ENCODE measurements at regions not wholly inside any gene's neighbourhood (a gene's known extent, or its start where the extent isn't known, plus 50 kb on each side); places are given as distances from the start of the nearest gene placed in this dataset.
"Not testable (repeated sequence)": the region's sequence is repeated elsewhere in the genome, so short reads cannot be mapped to it uniquely, and the experiment has no call there.

DNA sequence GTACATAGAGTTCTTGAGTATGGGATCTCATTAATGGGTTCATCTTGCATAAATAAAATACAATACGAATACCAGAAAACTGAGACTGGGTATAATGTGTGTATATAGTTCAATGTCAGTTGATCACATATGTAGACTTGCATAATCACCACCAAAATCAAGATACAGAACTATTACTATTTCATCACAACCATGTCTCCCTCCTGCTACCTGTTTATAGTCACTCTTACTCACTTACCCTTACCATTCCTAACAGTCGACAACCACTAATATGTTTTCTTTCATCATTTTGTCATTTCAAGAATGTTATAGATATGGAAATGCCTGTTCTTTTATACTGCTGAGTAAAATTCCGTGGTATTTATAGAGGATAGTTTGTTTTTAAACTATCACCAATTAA lies 416.1 kb upstream of the CNTNAP2 start:
- H3K4me1 ChIP-seq (ENCODE audit: control insufficient read depth, insufficient read depth, low read length): no peaks in the 10 kb centered on the region
- H3K4me3 ChIP-seq (ENCODE audit: low read depth, low read length): no peak overlapping the region
- no peak overlapping the region for H3K27ac ChIP-seq (ENCODE audit: low read depth, low read length)
- no peak overlapping the region for H3K9ac ChIP-seq (ENCODE audit: low read length)
- no peaks in the 10 kb centered on the region for H3K27me3 ChIP-seq (ENCODE audit: control insufficient read depth, insufficient read depth, low read length)
- H3K36me3 ChIP-seq (ENCODE audit: control insufficient read depth, insufficient read depth, low read length): no peaks in the 10 kb centered on the region
- 0 out of 2 replicates have a peak, but pooled peaks cover 3% of the 10 kb centered on the region for H3K9me3 ChIP-seq (ENCODE audit: control insufficient read depth, insufficient read depth, low read depth, low read length)

DNA sequence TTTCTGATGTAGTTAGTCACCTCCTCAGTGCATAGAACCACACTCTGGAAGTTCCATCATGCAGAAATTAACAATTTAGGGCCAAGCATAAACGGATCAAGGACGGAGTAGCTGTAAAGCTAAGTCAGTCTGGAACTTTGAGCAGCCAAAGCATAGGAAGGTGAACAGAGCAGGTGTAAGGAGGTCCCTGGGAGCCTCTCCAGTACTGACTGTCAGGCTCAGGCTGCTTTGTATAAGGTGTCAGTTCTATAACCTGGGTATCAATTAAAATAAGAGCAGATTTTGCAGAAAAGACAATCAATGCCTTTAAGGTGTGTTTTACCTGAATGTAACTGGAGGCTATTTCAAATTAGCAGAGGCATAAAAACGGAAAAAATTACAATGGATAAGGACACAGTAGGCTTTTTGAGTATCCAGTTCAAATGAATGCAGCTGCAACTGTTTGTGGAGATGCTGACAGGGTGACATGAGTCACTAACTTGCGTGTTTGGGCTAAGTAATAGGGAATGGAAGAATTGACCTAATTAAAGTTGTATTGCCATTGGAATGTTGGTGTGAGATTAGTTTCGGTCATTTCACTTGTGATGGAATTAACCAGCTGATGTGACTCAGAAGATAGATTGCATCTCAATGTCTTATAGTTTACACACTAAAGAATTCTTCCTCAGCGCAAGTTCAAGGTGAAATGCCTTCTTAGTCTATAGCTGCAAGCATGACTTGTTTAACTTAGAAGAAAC lies 417.9 kb upstream of the CNTNAP2 start:
- H3K27ac ChIP-seq (ENCODE audit: low read depth, low read length): no peak overlapping the region
- no peaks in the 10 kb centered on the region for H3K27me3 ChIP-seq (ENCODE audit: control insufficient read depth, insufficient read depth, low read length)

DNA sequence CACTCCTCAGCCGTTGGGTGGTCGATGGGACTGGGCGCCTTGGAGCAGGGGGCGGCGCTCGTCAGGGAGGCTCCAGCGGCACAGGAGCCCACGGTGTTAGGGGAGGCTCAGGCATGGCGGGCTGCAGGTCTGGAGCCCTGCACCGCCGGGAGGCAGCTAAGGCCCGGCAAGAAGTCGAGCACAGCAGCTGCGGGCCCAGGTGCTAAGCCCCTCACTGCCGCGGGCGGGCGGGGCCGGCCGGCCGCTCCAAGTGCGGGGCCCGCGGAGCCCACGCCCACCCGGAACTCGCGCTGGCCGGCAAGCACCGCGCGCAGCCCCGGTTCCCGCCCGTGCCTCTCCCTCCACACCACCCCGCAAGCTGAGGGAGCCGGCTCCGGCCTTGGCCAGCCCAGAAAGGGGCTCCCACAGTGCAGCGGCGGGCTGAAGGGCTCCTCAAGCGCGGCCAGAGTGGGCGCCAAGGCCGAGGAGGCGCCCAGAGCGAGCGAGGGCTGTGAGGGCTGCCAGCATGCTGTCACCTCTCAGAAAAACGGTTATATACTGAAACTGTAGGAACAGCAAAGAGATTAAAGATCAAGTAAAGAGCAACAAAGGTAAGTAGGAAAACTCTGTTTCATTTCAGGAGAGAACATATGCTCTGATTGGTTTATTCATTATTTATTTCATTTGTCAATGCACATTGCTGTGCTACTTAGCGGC lies 419.0 kb upstream of the CNTNAP2 start:
- H3K4me1 ChIP-seq (ENCODE audit: control insufficient read depth, insufficient read depth, low read length); H3K9ac ChIP-seq (ENCODE audit: low read length); H3K4me3 ChIP-seq (ENCODE audit: low read depth, low read length); H3K27me3 ChIP-seq (ENCODE audit: control insufficient read depth, insufficient read depth, low read length); H3K9me3 ChIP-seq (ENCODE audit: control insufficient read depth, insufficient read depth, low read depth, low read length); H3K36me3 ChIP-seq (ENCODE audit: control insufficient read depth, insufficient read depth, low read length); H3K27ac ChIP-seq (ENCODE audit: low read depth, low read length): not testable (repeated sequence)

More for the DNA sequence above, 417.9 kb upstream of the CNTNAP2 start:
- no peak overlapping the region for H3K4me3 ChIP-seq (ENCODE audit: low read depth, low read length)
- 0 out of 2 replicates have a peak, but pooled peaks cover 3% of the 10 kb centered on the region for H3K9me3 ChIP-seq (ENCODE audit: control insufficient read depth, insufficient read depth, low read depth, low read length)
- H3K9ac ChIP-seq (ENCODE audit: low read length): no peak overlapping the region
- H3K4me1 ChIP-seq (ENCODE audit: control insufficient read depth, insufficient read depth, low read length): no peaks in the 10 kb centered on the region
- no peaks in the 10 kb centered on the region for H3K36me3 ChIP-seq (ENCODE audit: control insufficient read depth, insufficient read depth, low read length)

DNA sequence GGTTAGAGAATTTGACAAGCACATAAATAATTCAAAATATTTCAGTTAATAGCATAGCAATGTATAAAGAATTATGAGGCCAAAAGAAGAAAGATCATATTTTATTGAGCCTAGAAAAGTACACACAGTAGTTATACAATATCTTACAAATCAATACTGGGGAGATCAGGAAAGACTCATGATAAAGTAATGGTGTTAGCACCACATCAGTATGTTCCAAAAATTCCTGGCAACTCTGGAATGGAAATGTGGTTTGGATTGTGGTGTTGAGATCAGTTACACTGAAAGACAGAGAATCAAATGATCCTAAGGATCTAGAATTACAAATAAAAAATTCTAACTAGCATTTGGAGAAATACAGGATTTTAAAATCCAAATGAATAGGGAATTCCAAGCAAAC lies 420.5 kb upstream of the CNTNAP2 start:
- H3K36me3 ChIP-seq (ENCODE audit: control insufficient read depth, insufficient read depth, low read length): no peaks in the 10 kb centered on the region
- peaks cover 8% of the 10 kb centered on the region for H3K4me1 ChIP-seq (ENCODE audit: control insufficient read depth, insufficient read depth, low read length)
- H3K9me3 ChIP-seq (ENCODE audit: control insufficient read depth, insufficient read depth, low read depth, low read length): 0 out of 2 replicates have a peak, but pooled peaks cover 3% of the 10 kb centered on the region
- H3K27me3 ChIP-seq (ENCODE audit: control insufficient read depth, insufficient read depth, low read length): no peaks in the 10 kb centered on the region
- H3K4me3 ChIP-seq (ENCODE audit: low read depth, low read length): no peak overlapping the region
- no peak overlapping the region for H3K9ac ChIP-seq (ENCODE audit: low read length)
- H3K27ac ChIP-seq (ENCODE audit: low read depth, low read length): no peak overlapping the region

DNA sequence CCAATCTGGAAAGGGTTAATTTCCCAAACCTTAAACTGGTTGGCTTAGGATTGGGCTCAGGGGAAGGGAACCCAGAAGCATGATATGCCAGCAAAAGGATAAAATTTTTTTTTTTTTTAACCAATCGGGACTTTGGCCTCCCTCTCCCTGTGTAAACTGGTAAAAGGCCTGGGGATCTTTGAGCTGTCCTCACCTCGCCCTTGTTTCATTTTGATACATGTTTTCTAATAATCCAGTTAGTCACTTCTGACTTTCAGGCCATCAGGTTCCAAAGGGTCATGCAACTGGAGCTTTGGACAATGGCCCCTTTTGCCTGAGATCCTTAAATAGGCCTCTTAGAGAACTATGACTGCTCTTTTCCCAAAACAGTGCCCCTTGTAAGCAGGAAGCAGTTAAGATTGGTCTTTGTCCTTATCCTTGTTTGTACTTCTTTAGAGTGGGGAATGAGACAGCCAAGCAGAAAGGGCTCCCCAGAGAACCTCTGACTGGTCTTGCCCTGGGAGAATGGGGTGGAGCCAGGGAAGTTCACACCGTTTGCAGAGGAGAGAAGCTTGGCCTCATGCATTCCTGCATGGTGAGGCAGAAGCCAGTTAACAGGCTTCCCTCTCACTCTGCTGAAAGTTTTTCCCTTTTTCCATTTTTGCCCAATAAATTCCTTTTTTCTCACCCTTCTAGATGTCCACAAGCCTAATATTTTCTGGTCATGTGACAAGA lies 424.2 kb upstream of the CNTNAP2 start:
- H3K36me3 ChIP-seq (ENCODE audit: control insufficient read depth, insufficient read depth, low read length): no peaks in the 10 kb centered on the region
- H3K27me3 ChIP-seq (ENCODE audit: control insufficient read depth, insufficient read depth, low read length): no peaks in the 10 kb centered on the region
- H3K4me1 ChIP-seq (ENCODE audit: control insufficient read depth, insufficient read depth, low read length): peaks cover 8% of the 10 kb centered on the region
- 0 out of 2 replicates have a peak, but pooled peaks cover 3% of the 10 kb centered on the region for H3K9me3 ChIP-seq (ENCODE audit: control insufficient read depth, insufficient read depth, low read depth, low read length)
- no peak overlapping the region for H3K9ac ChIP-seq (ENCODE audit: low read length)
- no peak overlapping the region for H3K4me3 ChIP-seq (ENCODE audit: low read depth, low read length)
- H3K27ac ChIP-seq (ENCODE audit: low read depth, low read length): no peak overlapping the region

DNA sequence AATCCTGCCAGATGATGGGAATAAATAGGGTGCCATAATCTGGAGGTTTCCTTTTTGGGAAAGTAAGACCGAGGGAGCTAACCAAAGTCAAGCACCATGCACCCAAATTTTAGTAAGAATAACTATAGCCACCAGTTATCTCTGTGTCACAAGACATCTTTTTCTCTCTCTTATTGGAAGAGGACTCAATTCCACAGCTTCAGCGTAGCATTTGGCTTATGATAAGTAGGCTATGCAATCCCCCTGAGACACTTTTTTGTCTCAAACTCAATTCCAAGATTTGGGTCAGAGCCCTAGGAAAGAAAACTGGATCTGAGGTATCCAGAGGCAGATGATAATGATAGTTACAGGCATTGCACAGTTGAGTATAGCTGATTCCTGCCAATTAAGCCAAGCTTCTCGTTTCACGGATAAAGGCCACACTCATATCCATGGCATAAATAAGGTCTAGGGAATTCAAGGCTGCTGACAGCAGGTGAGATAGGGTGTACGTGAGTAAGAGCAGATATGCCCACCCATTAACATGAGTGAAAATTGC lies 425.2 kb upstream of the CNTNAP2 start:
- H3K27me3 ChIP-seq (ENCODE audit: control insufficient read depth, insufficient read depth, low read length): no peaks in the 10 kb centered on the region
- peaks cover 8% of the 10 kb centered on the region for H3K4me1 ChIP-seq (ENCODE audit: control insufficient read depth, insufficient read depth, low read length)
- H3K4me3 ChIP-seq (ENCODE audit: low read depth, low read length): no peak overlapping the region
- H3K27ac ChIP-seq (ENCODE audit: low read depth, low read length): no peak overlapping the region
- no peak overlapping the region for H3K9ac ChIP-seq (ENCODE audit: low read length)
- 0 out of 2 replicates have a peak, but pooled peaks cover 3% of the 10 kb centered on the region for H3K9me3 ChIP-seq (ENCODE audit: control insufficient read depth, insufficient read depth, low read depth, low read length)
- H3K36me3 ChIP-seq (ENCODE audit: control insufficient read depth, insufficient read depth, low read length): no peaks in the 10 kb centered on the region

DNA sequence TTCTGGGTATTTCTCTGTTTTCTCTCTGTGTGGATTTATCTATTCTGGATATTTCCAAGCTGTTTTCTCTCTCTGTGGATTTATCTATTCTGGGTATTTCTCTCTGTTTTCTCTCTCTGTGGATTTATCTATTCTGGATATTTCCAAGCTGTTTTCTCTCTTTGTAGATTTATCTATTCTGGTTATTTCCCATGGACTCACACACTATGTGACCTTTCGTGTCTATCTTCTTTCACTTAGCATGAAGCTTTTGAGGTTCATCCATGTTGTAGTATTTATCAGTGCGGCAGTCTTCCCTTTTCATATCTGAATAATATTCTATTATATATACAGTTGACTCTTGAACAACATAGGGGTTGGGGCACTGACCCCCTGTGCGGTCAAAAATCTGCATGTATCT lies 435.0 kb upstream of the CNTNAP2 start:
- Histone ChIP-seq H3K27ac (ENCODE audit: low read depth, low read length) (no peak overlapping the region), H3K4me1 (ENCODE audit: control insufficient read depth, insufficient read depth, low read length) (no peaks in the 10 kb centered on the region), H3K4me3 (ENCODE audit: low read depth, low read length) (no peak overlapping the region), H3K27me3 (ENCODE audit: control insufficient read depth, insufficient read depth, low read length) (no peaks in the 10 kb centered on the region), H3K36me3 (ENCODE audit: control insufficient read depth, insufficient read depth, low read length) (no peaks in the 10 kb centered on the region), H3K9ac (ENCODE audit: low read length) (no peak overlapping the region), H3K9me3 (ENCODE audit: control insufficient read depth, insufficient read depth, low read depth, low read length) (no peaks in the 10 kb centered on the region)

DNA sequence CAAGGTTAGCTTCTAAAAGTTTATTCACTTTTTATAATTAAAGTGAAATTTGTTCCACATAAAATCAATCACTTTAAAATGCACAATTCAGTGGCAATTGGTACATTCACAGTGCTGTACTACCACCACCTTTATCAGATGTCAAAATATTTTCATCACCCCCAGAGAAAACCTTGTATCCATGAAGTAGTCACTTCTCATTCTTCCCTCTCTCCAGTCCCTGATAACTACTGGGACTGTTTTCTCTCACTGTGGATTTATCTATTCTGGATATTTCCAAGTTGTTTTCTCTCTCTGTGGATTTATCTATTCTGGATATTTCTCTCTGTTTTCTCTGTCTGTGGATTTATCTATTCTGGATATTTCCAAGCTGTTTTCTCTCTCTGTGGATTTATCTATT lies 435.4 kb upstream of the CNTNAP2 start:
- Histone ChIP-seq H3K9me3 (ENCODE audit: control insufficient read depth, insufficient read depth, low read depth, low read length) (no peaks in the 10 kb centered on the region), H3K27ac (ENCODE audit: low read depth, low read length) (no peak overlapping the region), H3K9ac (ENCODE audit: low read length) (no peak overlapping the region), H3K36me3 (ENCODE audit: control insufficient read depth, insufficient read depth, low read length) (no peaks in the 10 kb centered on the region), H3K4me1 (ENCODE audit: control insufficient read depth, insufficient read depth, low read length) (no peaks in the 10 kb centered on the region), H3K27me3 (ENCODE audit: control insufficient read depth, insufficient read depth, low read length) (no peaks in the 10 kb centered on the region), H3K4me3 (ENCODE audit: low read depth, low read length) (no peak overlapping the region)

DNA sequence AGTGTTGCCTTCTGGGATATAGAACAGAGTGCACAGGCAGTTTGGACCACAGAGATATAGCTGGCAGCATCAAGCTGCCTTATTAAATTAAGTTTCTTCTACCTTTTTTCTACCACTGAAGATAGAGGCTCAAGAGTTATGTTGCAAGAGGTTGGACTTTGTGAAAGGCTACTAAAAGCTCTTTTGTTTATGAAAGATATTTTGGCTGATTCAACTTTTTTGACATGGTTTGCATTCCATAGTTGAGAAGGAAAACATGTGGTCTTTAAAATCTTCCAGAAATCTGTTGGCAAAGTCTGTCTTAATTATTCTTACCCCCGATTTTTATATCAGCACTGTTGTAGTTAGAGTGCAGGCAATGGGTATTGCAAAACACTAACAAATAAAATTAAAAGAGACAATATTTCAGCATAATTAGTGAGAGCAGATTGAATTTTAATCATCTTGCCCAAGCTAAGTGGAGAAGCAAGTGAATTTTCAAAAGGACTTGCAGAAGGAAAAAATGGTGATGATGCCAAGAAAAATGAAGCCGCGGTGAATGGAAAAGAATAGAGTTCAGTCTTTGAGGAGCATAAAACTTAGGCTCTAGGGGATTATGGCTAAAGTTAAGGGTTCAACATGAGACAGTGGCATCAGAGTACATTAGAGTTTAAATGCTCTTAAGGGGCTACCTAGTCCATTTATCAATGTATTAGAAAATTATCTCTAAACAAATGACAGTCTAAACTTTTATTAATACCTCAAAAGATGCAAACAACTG lies 450.9 kb upstream of the CNTNAP2 start:
- no peaks in the 10 kb centered on the region for H3K27me3 ChIP-seq (ENCODE audit: control insufficient read depth, insufficient read depth, low read length)
- no peak overlapping the region for H3K9ac ChIP-seq (ENCODE audit: low read length)
- no peaks in the 10 kb centered on the region for H3K36me3 ChIP-seq (ENCODE audit: control insufficient read depth, insufficient read depth, low read length)
- H3K27ac ChIP-seq (ENCODE audit: low read depth, low read length): no peak overlapping the region
- 0 out of 2 replicates have a peak, but pooled peaks cover 2% of the 10 kb centered on the region for H3K9me3 ChIP-seq (ENCODE audit: control insufficient read depth, insufficient read depth, low read depth, low read length)
- no peaks in the 10 kb centered on the region for H3K4me1 ChIP-seq (ENCODE audit: control insufficient read depth, insufficient read depth, low read length)
- H3K4me3 ChIP-seq (ENCODE audit: low read depth, low read length): no peak overlapping the region

DNA sequence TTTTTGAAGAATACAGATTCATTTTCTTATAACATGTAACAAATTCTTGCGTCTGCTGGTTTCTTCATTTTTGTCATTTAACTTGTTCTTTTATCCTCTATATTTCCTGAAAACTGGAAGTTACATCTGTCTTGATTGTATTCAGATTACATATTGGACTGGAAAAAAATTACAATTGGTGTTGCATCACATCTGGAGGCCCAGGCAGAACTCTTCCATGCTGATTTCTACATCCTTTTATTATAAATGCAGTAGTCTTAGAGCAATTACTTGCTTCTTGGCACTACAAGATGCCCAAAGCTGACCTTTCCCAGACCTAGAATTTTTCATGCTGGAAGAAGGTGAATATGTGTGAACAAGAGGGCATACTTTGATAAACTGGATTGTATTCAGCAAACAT lies 460.9 kb upstream of the CNTNAP2 start:
- Histone ChIP-seq H3K9me3 (ENCODE audit: control insufficient read depth, insufficient read depth, low read depth, low read length) (no peaks in the 10 kb centered on the region), H3K27me3 (ENCODE audit: control insufficient read depth, insufficient read depth, low read length) (no peaks in the 10 kb centered on the region), H3K4me3 (ENCODE audit: low read depth, low read length) (no peak overlapping the region), H3K36me3 (ENCODE audit: control insufficient read depth, insufficient read depth, low read length) (no peaks in the 10 kb centered on the region), H3K4me1 (ENCODE audit: control insufficient read depth, insufficient read depth, low read length) (no peaks in the 10 kb centered on the region), H3K9ac (ENCODE audit: low read length) (no peak overlapping the region), H3K27ac (ENCODE audit: low read depth, low read length) (no peak overlapping the region)

Data from HUES6 (cell line).